ENCODE measurements at regions not wholly inside any gene's neighbourhood (a gene's known extent, or its start where the extent isn't known, plus 50 kb on each side); places are given as distances from the start of the nearest gene placed in this dataset.

DNA sequence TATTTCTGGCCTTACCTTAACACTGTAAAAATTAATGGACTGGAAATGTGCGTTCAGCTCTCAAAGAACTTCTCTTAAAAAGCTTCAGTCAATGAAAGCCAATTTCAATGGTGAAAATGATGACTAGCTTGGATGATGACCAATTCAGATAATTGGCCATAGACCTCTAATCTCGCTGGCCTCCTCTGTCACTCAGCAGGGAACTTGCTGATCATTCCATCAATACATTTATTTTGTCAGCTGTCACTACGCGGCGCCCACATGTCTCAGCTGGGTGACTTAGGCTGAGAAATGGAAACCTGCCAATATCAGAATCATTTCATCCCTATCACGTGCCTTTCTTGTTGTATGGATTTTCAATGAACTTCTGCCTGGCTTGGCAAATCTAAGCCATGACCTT is 673.0 kb upstream of the AUTS2 start:
- Histone ChIP-seq H3K4me3 (ENCODE audit: low read length) (no peak overlapping the region), H3K4me2 (ENCODE audit: low read length) (no peak overlapping the region), H3K27me3 (ENCODE audit: control insufficient read depth, low read length) (no peaks in the 10 kb centered on the region), H3K9me3 (ENCODE audit: control insufficient read depth, insufficient read depth, low read length) (no peaks in the 10 kb centered on the region), H3K36me3 (ENCODE audit: control insufficient read depth, low read length) (no peaks in the 10 kb centered on the region), H3K27ac (ENCODE audit: low read depth, low read length) (no peak overlapping the region), H3K79me2 (ENCODE audit: control insufficient read depth, low read length) (no peaks in the 10 kb centered on the region), H3F3A (ENCODE audit: control insufficient read depth, insufficient read depth) (no peaks in the 10 kb centered on the region), H3K9me2 (replicated peaks; ENCODE audit: control insufficient read depth, low read length) (no peaks in the 10 kb centered on the region), H3K4me1 (ENCODE audit: control insufficient read depth, low read length) (no peaks in the 10 kb centered on the region), H4K20me1 (ENCODE audit: control insufficient read depth, insufficient read depth, low read depth, low read length) (no peaks in the 10 kb centered on the region)
- TF ChIP-seq EZH2phosphoT487 (IDR thresholded peaks at IDR 0.05; ENCODE audit: borderline replicate concordance, low read length), result no peak

DNA sequence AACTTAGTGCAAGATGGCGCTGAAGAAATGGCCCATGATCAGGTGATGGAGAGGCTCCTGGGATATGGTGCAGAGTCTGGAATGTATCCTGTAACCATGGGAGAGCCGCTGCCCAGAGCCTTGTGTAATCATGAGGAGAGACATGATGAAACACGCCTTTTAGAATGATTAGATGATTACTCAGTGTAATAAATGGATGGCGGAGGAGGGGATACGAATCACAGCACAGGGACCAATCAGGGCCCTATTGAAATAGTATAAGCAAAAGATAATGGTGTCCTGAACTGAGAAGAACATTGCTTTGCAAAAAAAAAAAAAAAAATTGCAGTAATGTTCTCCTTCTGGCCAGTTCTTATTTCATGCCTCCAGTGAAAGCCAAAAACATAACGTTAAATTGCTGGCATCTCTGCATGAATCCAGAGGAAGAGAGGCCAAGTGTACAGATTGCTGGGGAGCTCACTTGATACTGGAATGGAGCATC is 668.5 kb upstream of the AUTS2 start:
- H3K4me2 ChIP-seq (ENCODE audit: low read length), result no peak overlapping the region
- TF ChIP-seq EZH2phosphoT487 (IDR thresholded peaks at IDR 0.05; ENCODE audit: borderline replicate concordance, low read length), result no peak
- TF ChIP-seq, protein P1, sequence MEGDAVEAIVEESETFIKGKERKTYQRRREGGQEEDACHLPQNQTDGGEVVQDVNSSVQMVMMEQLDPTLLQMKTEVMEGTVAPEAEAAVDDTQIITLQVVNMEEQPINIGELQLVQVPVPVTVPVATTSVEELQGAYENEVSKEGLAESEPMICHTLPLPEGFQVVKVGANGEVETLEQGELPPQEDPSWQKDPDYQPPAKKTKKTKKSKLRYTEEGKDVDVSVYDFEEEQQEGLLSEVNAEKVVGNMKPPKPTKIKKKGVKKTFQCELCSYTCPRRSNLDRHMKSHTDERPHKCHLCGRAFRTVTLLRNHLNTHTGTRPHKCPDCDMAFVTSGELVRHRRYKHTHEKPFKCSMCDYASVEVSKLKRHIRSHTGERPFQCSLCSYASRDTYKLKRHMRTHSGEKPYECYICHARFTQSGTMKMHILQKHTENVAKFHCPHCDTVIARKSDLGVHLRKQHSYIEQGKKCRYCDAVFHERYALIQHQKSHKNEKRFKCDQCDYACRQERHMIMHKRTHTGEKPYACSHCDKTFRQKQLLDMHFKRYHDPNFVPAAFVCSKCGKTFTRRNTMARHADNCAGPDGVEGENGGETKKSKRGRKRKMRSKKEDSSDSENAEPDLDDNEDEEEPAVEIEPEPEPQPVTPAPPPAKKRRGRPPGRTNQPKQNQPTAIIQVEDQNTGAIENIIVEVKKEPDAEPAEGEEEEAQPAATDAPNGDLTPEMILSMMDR (IDR thresholded peaks at IDR 0.05; ENCODE audit: low read depth, low read length, poor library complexity, severe bottlenecking), result no peak

DNA sequence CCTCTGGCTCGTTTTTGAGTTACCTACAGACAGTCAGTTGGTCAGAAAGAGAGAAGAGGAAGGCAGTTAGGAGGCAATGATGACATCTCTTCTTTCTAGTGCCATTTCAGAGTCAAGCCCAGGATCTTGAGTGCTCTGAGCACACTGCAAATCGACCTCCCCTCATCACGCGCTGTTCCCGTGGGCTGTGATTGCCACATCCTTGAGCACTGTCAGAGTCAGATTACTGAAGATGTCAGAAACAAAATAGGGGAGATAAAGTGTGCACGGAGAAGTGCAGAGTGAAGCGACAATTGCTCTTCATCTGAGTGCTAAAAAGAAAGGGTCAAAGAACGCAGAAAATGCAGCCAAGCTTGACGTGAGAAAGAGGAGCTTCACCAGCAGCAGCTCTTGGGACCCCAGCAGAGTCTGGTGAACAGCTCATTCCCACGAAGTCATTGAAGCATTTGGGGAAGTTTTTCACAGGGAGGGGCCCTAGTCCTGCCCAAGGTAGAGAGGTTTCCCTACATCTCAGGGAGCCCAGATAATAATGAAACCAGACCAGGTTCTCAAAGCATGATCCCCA is 661.7 kb upstream of the AUTS2 start:
- no peak overlapping the region for H3K27ac ChIP-seq (ENCODE audit: low read depth, low read length)
- TF ChIP-seq, protein P1 (IDR thresholded peaks at IDR 0.05; ENCODE audit: low read depth, low read length, poor library complexity, severe bottlenecking), result no peak
- no peak for TF ChIP-seq EZH2phosphoT487 (IDR thresholded peaks at IDR 0.05; ENCODE audit: borderline replicate concordance, low read length)
- H3F3A ChIP-seq (ENCODE audit: control insufficient read depth, insufficient read depth), result no peaks in the 10 kb centered on the region
- no peak overlapping the region for H3K4me3 ChIP-seq (ENCODE audit: low read length)
- H3K79me2 ChIP-seq (ENCODE audit: control insufficient read depth, low read length), result no peaks in the 10 kb centered on the region
- no peak overlapping the region for H3K4me2 ChIP-seq (ENCODE audit: low read length)
- H3K27me3 ChIP-seq (ENCODE audit: control insufficient read depth, low read length), result no peaks in the 10 kb centered on the region
- no peaks in the 10 kb centered on the region for H3K36me3 ChIP-seq (ENCODE audit: control insufficient read depth, low read length)
- H3K9me3 ChIP-seq (ENCODE audit: control insufficient read depth, insufficient read depth, low read length), result 0 out of 2 replicates have a peak, but pooled peaks cover 2% of the 10 kb centered on the region
- no peaks in the 10 kb centered on the region for H4K20me1 ChIP-seq (ENCODE audit: control insufficient read depth, insufficient read depth, low read depth, low read length)
- no peaks in the 10 kb centered on the region for H3K4me1 ChIP-seq (ENCODE audit: control insufficient read depth, low read length)
- no peaks in the 10 kb centered on the region for H3K9me2 ChIP-seq (replicated peaks; ENCODE audit: control insufficient read depth, low read length)

More for the DNA sequence above, 668.5 kb upstream of the AUTS2 start:
- Histone ChIP-seq H3K27ac (ENCODE audit: low read depth, low read length) (no peak overlapping the region), H3K4me1 (ENCODE audit: control insufficient read depth, low read length) (no peaks in the 10 kb centered on the region), H3K79me2 (ENCODE audit: control insufficient read depth, low read length) (no peaks in the 10 kb centered on the region), H3K4me3 (ENCODE audit: low read length) (no peak overlapping the region), H3K9me2 (replicated peaks; ENCODE audit: control insufficient read depth, low read length) (no peaks in the 10 kb centered on the region), H3K27me3 (ENCODE audit: control insufficient read depth, low read length) (no peaks in the 10 kb centered on the region), H3K9me3 (ENCODE audit: control insufficient read depth, insufficient read depth, low read length) (no peaks in the 10 kb centered on the region), H3K36me3 (ENCODE audit: control insufficient read depth, low read length) (no peaks in the 10 kb centered on the region), H3F3A (ENCODE audit: control insufficient read depth, insufficient read depth) (no peaks in the 10 kb centered on the region), H4K20me1 (ENCODE audit: control insufficient read depth, insufficient read depth, low read depth, low read length) (no peaks in the 10 kb centered on the region)

DNA sequence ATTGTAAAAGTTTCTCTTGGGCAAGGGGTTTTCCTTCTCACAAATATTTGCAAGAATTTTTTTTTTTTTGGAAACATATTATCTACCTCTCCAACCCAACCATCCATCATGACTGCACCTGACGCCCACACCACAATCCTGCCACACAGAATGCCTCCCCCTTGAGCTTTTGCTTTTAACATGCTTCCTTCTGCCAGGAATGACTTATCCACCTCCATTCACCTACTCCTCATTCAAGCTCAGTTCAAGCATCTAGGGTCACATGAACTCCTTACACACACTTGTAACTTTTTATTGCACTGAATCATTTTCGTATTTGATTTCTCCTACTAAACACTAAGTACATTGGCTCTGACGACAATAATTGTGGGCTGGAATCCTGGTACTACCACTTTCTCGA is 660.1 kb upstream of the AUTS2 start:
- H3K4me2 ChIP-seq (ENCODE audit: low read length), result no peak overlapping the region
- no peaks in the 10 kb centered on the region for H3K27me3 ChIP-seq (ENCODE audit: control insufficient read depth, low read length)
- H3K9me2 ChIP-seq (replicated peaks; ENCODE audit: control insufficient read depth, low read length), result no peaks in the 10 kb centered on the region
- H4K20me1 ChIP-seq (ENCODE audit: control insufficient read depth, insufficient read depth, low read depth, low read length), result no peaks in the 10 kb centered on the region
- H3K4me1 ChIP-seq (ENCODE audit: control insufficient read depth, low read length), result no peaks in the 10 kb centered on the region
- H3K9me3 ChIP-seq (ENCODE audit: control insufficient read depth, insufficient read depth, low read length), result 0 out of 2 replicates have a peak, but pooled peaks cover 2% of the 10 kb centered on the region
- H3K27ac ChIP-seq (ENCODE audit: low read depth, low read length), result no peak overlapping the region
- H3F3A ChIP-seq (ENCODE audit: control insufficient read depth, insufficient read depth), result no peaks in the 10 kb centered on the region
- TF ChIP-seq, protein P1 (IDR thresholded peaks at IDR 0.05; ENCODE audit: low read depth, low read length, poor library complexity, severe bottlenecking), result no peak
- no peak for TF ChIP-seq EZH2phosphoT487 (IDR thresholded peaks at IDR 0.05; ENCODE audit: borderline replicate concordance, low read length)
- H3K79me2 ChIP-seq (ENCODE audit: control insufficient read depth, low read length), result no peaks in the 10 kb centered on the region
- no peaks in the 10 kb centered on the region for H3K36me3 ChIP-seq (ENCODE audit: control insufficient read depth, low read length)
- H3K4me3 ChIP-seq (ENCODE audit: low read length), result no peak overlapping the region

Data from DOHH2 (cell line).